H9 (cell line): ENCODE measurements at regions not wholly inside any gene's neighbourhood (a gene's known extent, or its start where the extent isn't known, plus 50 kb on each side); places are given as distances from the start of the nearest gene placed in this dataset.

Source experiments
- DNase-seq: peaks from one replicate; pipeline ENCODE4 v3.0.0-alpha.2; 2017
- H2AFZ ChIP-seq: one replicate; pipeline ENCODE4 v1.6.1; 2013; ENCODE audit warnings: mild to moderate bottlenecking, low read length, control low read depth, moderate library complexity
- H2AK5ac ChIP-seq: 2 replicates; pipeline ENCODE4 v1.6.1; 2013; ENCODE audit warnings: low read length, control low read depth, mixed read lengths; ENCODE audit not compliant: insufficient read length
- H2BK120ac ChIP-seq: one replicate; pipeline ENCODE4 v1.6.1; 2013; ENCODE audit warnings: low read depth, mild to moderate bottlenecking, low read length, control low read depth, inconsistent platforms; ENCODE audit not compliant: poor library complexity, severe bottlenecking
- H2BK12ac ChIP-seq: 2 replicates; pipeline ENCODE4 v1.6.1; 2013; ENCODE audit warnings: low read length, control low read depth, mixed read lengths, low read depth; ENCODE audit not compliant: insufficient read length
- H2BK15ac ChIP-seq: 2 replicates; pipeline ENCODE4 v1.6.1; 2013; ENCODE audit warnings: low read depth, low read length, control low read depth
- H2BK20ac ChIP-seq: one replicate; pipeline ENCODE4 v1.6.1; 2013; ENCODE audit warnings: low read depth, mild to moderate bottlenecking, low read length, control low read depth, inconsistent platforms; ENCODE audit not compliant: poor library complexity, severe bottlenecking
- H2BK5ac ChIP-seq: 2 replicates; pipeline ENCODE4 v1.6.1; 2013; ENCODE audit warnings: low read length, control low read depth, mixed read lengths; ENCODE audit not compliant: insufficient read length
- H3K14ac ChIP-seq: 2 replicates; pipeline ENCODE4 v1.6.1; 2013; ENCODE audit warnings: low read length, control low read depth; ENCODE audit not compliant: insufficient read depth
- H3K18ac ChIP-seq: 2 replicates; pipeline ENCODE4 v1.6.1; 2013; ENCODE audit warnings: low read depth, mild to moderate bottlenecking, mixed read lengths, low read length, control low read depth; ENCODE audit not compliant: insufficient read length
- H3K23ac ChIP-seq: 2 replicates; pipeline ENCODE4 v1.6.1; 2013; ENCODE audit warnings: low read length, control low read depth, mixed read lengths, low read depth; ENCODE audit not compliant: insufficient read length
- H3K23me2 ChIP-seq: 2 replicates; pipeline ENCODE4 v1.6.1; 2013; ENCODE audit warnings: low read depth, mild to moderate bottlenecking, mixed read lengths, low read length, control low read depth; ENCODE audit not compliant: insufficient read length, poor library complexity, severe bottlenecking
- H3K27ac ChIP-seq: 2 replicates; pipeline ENCODE4 v1.5.1; 2013; ENCODE audit warnings: low read length, control low read depth, mixed read lengths, low read depth; ENCODE audit not compliant: insufficient read length
- H3K27me3 ChIP-seq: 2 replicates; pipeline ENCODE4 v1.6.1; 2013; ENCODE audit warnings: low read length, control low read depth, inconsistent platforms; ENCODE audit not compliant: insufficient read depth
- H3K4ac ChIP-seq: 2 replicates; pipeline ENCODE4 v1.6.1; 2013; ENCODE audit warnings: low read depth, mild to moderate bottlenecking, control low read depth, inconsistent platforms, low read length, moderate library complexity
- H3K4me1 ChIP-seq: 2 replicates; pipeline ENCODE4 v1.6.1; 2013; ENCODE audit warnings: low read length, control low read depth, inconsistent platforms; ENCODE audit not compliant: insufficient read depth
- H3K4me2 ChIP-seq: 2 replicates; pipeline ENCODE4 v1.6.1; 2013; ENCODE audit warnings: low read length, control low read depth, mixed read lengths; ENCODE audit not compliant: insufficient read length, insufficient read depth
- H3K56ac ChIP-seq: 2 replicates; pipeline ENCODE4 v1.6.1; 2013; ENCODE audit warnings: low read depth, mild to moderate bottlenecking, mixed read lengths, low read length, control low read depth; ENCODE audit not compliant: insufficient read length
- H3K79me1 ChIP-seq: 2 replicates; pipeline ENCODE4 v1.6.1; 2013; ENCODE audit warnings: low read depth, mild to moderate bottlenecking, moderate library complexity, low read length, control low read depth, inconsistent platforms; ENCODE audit not compliant: insufficient read depth, poor library complexity, severe bottlenecking
- H3K79me2 ChIP-seq: 2 replicates; pipeline ENCODE4 v1.6.1; 2013; ENCODE audit warnings: low read length, control low read depth, inconsistent platforms; ENCODE audit not compliant: insufficient read depth
- H3K9ac ChIP-seq: 2 replicates; pipeline ENCODE4 v1.6.1; 2013; ENCODE audit warnings: low read length, control low read depth, mixed read lengths; ENCODE audit not compliant: insufficient read length; ENCODE audit errors: extremely low read depth
- H3K9me3 ChIP-seq: one replicate; pipeline ENCODE4 v1.6.1; 2013; ENCODE audit warnings: low read depth, low read length, inconsistent platforms; ENCODE audit not compliant: control insufficient read depth
- H3T11ph ChIP-seq: one replicate; pipeline ENCODE4 v1.6.1; 2013; ENCODE audit warnings: mild to moderate bottlenecking, low read length, control low read depth, inconsistent platforms
- H4K20me1 ChIP-seq: one replicate; pipeline ENCODE4 v1.6.1; 2013; ENCODE audit not compliant: control insufficient read depth, insufficient read length, insufficient read depth
- H4K5ac ChIP-seq: 2 replicates; pipeline ENCODE4 v1.6.1; 2013; ENCODE audit warnings: low read depth, mild to moderate bottlenecking, mixed read lengths, low read length, control low read depth; ENCODE audit not compliant: insufficient read length
- H4K8ac ChIP-seq: replicated peaks from 2 replicates; pipeline ENCODE4 v1.6.1; 2013; ENCODE audit warnings: low read length, control low read depth, mixed read lengths, low read depth; ENCODE audit not compliant: insufficient read length
- H4K91ac ChIP-seq: 2 replicates; pipeline ENCODE4 v1.6.1; 2013; ENCODE audit warnings: low read depth, mild to moderate bottlenecking, moderate library complexity, mixed read lengths, low read length, control low read depth; ENCODE audit not compliant: insufficient read length
- H3K27ac Mint-ChIP-seq, 3 experiments: 2 replicates in 2 of 3; 3 replicates in 1 of 3; pipeline ENCODE4 v1.8.0; 2020 to 2021; ENCODE audit warnings: mixed read lengths in 3 of 3, mild to moderate bottlenecking in 1 of 3, moderate library complexity in 1 of 3
- H3K27me3 Mint-ChIP-seq: 2 replicates; pipeline ENCODE4 v1.8.0; 2021; ENCODE audit warnings: low read depth, mild to moderate bottlenecking, moderate library complexity, mixed read lengths
- H3K36me3 Mint-ChIP-seq, 3 experiments: 2 replicates in 2 of 3; 3 replicates in 1 of 3; pipeline ENCODE4 v1.8.0; 2020 to 2021; ENCODE audit warnings: low read depth in 3 of 3, mixed read lengths in 3 of 3; ENCODE audit not compliant: insufficient read depth in 1 of 3
- H3K4me1 Mint-ChIP-seq, 2 experiments: 2 replicates each; pipeline ENCODE4 v1.8.0; 2020; ENCODE audit warnings: mixed read lengths in 2 of 2
- H3K4me3 Mint-ChIP-seq, 2 experiments: 2 replicates in 1 of 2; 3 replicates in 1 of 2; pipeline ENCODE4 v1.8.0; 2020 to 2021; ENCODE audit warnings: mild to moderate bottlenecking in 2 of 2, mixed read lengths in 2 of 2, moderate library complexity in 1 of 2
- H3K9me3 Mint-ChIP-seq, 2 experiments: 2 replicates in 1 of 2; 3 replicates in 1 of 2; pipeline ENCODE4 v1.8.0; 2020; ENCODE audit warnings: mild to moderate bottlenecking in 2 of 2, mixed read lengths in 2 of 2, moderate library complexity in 1 of 2
- CTCF ChIP-seq: fragments of 200-600 bp; sonication (generic); conservative IDR thresholded peaks from 3 replicates; pipeline ENCODE4 v1.8.0; 2021; ENCODE audit warnings: antibody characterized with exemption, mild to moderate bottlenecking
- WGBS: extraction: QIAGEN DNeasy Blood & Tissue Kit; methylation state at CpG from one replicate; pipeline ENCODE4 v1.1.7; 2013; ENCODE audit warnings: missing lambda C conversion rate, low lambda C conversion rate, mixed read lengths; ENCODE audit not compliant: insufficient read length; ENCODE audit errors: extremely low coverage; 5-methylcytosine and 5-hydroxymethylcytosine counted together

GRCh38 chr13:74288361-74288911, 154.2 kb upstream of the KLF12 start:
- Mint-ChIP-seq H3K4me3 (0 out of 5 replicates have a peak overlapping the region, but pooled peaks of 1 of the 2 experiments have one; percentile 30), H3K4me1 (peaks cover 30 to 34% of the 10 kb centered on the region in 2 experiments), H3K9me3 (no peaks in the 10 kb centered on the region; a peak in 1 of 5 replicates), H3K27me3 (no peaks in the 10 kb centered on the region), H3K36me3 (no peaks in the 10 kb centered on the region), H3K27ac (peak overlapping the region in 2 of 3 experiments; percentile 40 to 55; a peak in 2 of 7 replicates)
- TF ChIP-seq CTCF, result no peak
- DNase-seq, result peak; percentile 41
- no peak overlapping the region for H3K18ac ChIP-seq
- H3K27me3 ChIP-seq, result no peaks in the 10 kb centered on the region
- H2BK5ac ChIP-seq, result no peak overlapping the region
- H3K27ac ChIP-seq, result no peak overlapping the region
- no peak overlapping the region for H2BK120ac ChIP-seq
- H3K79me1 ChIP-seq, result no peaks in the 10 kb centered on the region
- H3T11ph ChIP-seq, result no peak overlapping the region
- H4K91ac ChIP-seq, result no peak overlapping the region
- H2BK15ac ChIP-seq, result no peak overlapping the region
- WGBS, result no CpG with 5 or more reads among the region's 10 CpGs
- H3K56ac ChIP-seq, result no peak overlapping the region
- no peak overlapping the region for H2BK12ac ChIP-seq
- H2AFZ ChIP-seq, result no peak overlapping the region
- H3K4me1 ChIP-seq, result peaks cover 7% of the 10 kb centered on the region; the same call in 1 of the 2 replicates
- no peak overlapping the region for H3K9ac ChIP-seq
- H3K23me2 ChIP-seq, result no peaks in the 10 kb centered on the region
- no peak overlapping the region for H2AK5ac ChIP-seq
- 0 out of 2 replicates have a peak overlapping the region, but pooled peaks have one; percentile 3 for H3K14ac ChIP-seq
- H3K4me2 ChIP-seq, result no peak overlapping the region
- no peaks in the 10 kb centered on the region for H3K79me2 ChIP-seq
- no peaks in the 10 kb centered on the region for H3K9me3 ChIP-seq
- no peak overlapping the region for H4K8ac ChIP-seq
- no peak overlapping the region for H4K5ac ChIP-seq
- H2BK20ac ChIP-seq, result no peak overlapping the region
- H3K23ac ChIP-seq, result no peak overlapping the region
- H4K20me1 ChIP-seq, result no peaks in the 10 kb centered on the region
- no peak overlapping the region for H3K4ac ChIP-seq
